Right lobe of liver (tissue), 4 donors: ENCODE measurements at regions not wholly inside any gene's neighbourhood (a gene's known extent, or its start where the extent isn't known, plus 50 kb on each side); places are given as distances from the start of the nearest gene placed in this dataset.

Experiments
- POLR2A ChIP-seq: fragments of 450-650 bp; IDR thresholded peaks from one replicate; pipeline ENCODE4 v1.6.1; 2017; ENCODE audit warnings: antibody characterized with exemption, mild to moderate bottlenecking
- TF ChIP-seq, protein P1 (sequence below), 4 donors: fragments of 200-600 bp in 3 of 4; fragments of 450-650 bp in 1 of 4; IDR thresholded peaks; one replicate each; pipeline versions ENCODE4 v1.5.1 to v1.8.0; 2016 to 2022; ENCODE audit warnings: antibody characterized with exemption in 4 of 4, mild to moderate bottlenecking in 2 of 4
- donor health status: DM: no; HTN: no; CAD: no.
- donor health status: DM: no; HTN: no; CAD: no.
- donor health status: DM: no; HTN: yes; CAD: no.

DNA sequence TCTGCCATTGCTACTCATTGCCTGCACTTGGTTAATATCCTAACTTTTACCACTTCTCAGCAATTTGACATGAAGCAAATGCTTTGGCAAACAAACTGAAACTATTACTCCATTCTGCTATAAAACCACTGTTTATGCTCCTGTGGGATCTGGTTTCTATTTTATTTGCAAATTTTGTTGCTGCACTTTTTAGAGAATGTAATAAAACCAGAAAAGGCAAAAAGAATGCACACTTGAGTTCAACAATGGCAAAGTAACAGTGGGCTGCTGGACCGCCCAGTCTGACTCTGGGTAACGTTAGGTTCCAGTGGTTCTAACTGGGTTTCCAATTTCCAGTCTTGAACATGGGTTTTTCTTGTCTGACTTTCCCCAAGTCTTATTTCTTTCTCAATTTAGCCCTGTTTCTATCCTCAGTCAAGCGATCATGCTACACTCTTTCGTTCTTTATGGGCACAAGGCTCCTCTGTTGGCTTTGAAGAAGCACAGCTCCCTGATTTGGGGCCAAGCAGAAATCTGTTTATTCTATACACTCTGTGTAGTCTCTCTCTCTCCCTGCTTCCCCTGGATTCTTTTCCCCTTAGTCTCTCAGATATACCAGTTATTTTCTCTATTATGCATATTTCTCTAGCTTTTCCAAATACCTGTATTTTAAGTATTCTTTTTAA, 129.2 kb upstream of the FAM3C start:
- TF ChIP-seq, protein P1, sequence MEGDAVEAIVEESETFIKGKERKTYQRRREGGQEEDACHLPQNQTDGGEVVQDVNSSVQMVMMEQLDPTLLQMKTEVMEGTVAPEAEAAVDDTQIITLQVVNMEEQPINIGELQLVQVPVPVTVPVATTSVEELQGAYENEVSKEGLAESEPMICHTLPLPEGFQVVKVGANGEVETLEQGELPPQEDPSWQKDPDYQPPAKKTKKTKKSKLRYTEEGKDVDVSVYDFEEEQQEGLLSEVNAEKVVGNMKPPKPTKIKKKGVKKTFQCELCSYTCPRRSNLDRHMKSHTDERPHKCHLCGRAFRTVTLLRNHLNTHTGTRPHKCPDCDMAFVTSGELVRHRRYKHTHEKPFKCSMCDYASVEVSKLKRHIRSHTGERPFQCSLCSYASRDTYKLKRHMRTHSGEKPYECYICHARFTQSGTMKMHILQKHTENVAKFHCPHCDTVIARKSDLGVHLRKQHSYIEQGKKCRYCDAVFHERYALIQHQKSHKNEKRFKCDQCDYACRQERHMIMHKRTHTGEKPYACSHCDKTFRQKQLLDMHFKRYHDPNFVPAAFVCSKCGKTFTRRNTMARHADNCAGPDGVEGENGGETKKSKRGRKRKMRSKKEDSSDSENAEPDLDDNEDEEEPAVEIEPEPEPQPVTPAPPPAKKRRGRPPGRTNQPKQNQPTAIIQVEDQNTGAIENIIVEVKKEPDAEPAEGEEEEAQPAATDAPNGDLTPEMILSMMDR (IDR thresholded peaks at IDR 0.05) = no peak
- TF ChIP-seq POLR2A = no peak
